Keratinocyte (primary cell): ENCODE measurements at regions not wholly inside any gene's neighbourhood (a gene's known extent, or its start where the extent isn't known, plus 50 kb on each side); places are given as distances from the start of the nearest gene placed in this dataset.
A peak's percentile ranks its signal among the peaks of the same experiment; 100 is the strongest.

Source experiments
- DNase-seq: peaks from one replicate; pipeline ENCODE4 v3.0.0-alpha.2; 2011; ENCODE audit warnings: low read depth, missing footprints, low spot score
- FAIRE-seq: peaks from 2 replicates; lab custom pipeline; 2011; peaks lifted over from hg19 to GRCh38; lab: Jason Lieb, UNC
- H2AFZ ChIP-seq: 2 replicates; pipeline ENCODE4 v1.6.0; 2012; ENCODE audit warnings: low read length, control low read depth, inconsistent platforms; ENCODE audit not compliant: control insufficient read depth
- H3K27ac ChIP-seq: 2 replicates; pipeline ENCODE4 v1.5.1; 2011; ENCODE audit warnings: low read length; ENCODE audit not compliant: control insufficient read depth, insufficient read depth
- H3K27me3 ChIP-seq: 3 replicates; pipeline ENCODE4 v1.6.0; 2011; ENCODE audit warnings: low read length; ENCODE audit not compliant: control insufficient read depth, insufficient read depth; ENCODE audit errors: extremely low read depth
- H3K36me3 ChIP-seq, 2 experiments: 2 replicates in 1 of 2; 3 replicates in 1 of 2; pipeline ENCODE4 v1.5.1; 2011; ENCODE audit warnings: low read length in 2 of 2, mild to moderate bottlenecking in 1 of 2; ENCODE audit not compliant: control insufficient read depth in 2 of 2, insufficient read depth in 2 of 2; ENCODE audit errors: extremely low read depth in 1 of 2
- H3K4me1 ChIP-seq: 3 replicates; pipeline ENCODE4 v1.5.1; 2011; ENCODE audit warnings: low read length; ENCODE audit not compliant: control insufficient read depth, insufficient read depth; ENCODE audit errors: extremely low read depth
- H3K4me2 ChIP-seq: 3 replicates; pipeline ENCODE4 v1.6.0; 2011; ENCODE audit warnings: low read depth, low read length; ENCODE audit not compliant: control insufficient read depth, insufficient read depth; ENCODE audit errors: extremely low read depth
- H3K4me3 ChIP-seq, 3 experiments: fragments of 200-600 bp in 1 of 3; sonication (generic) in 1 of 3; 2 replicates in 2 of 3; 3 replicates in 1 of 3; pipeline ENCODE4 v1.5.1; 2011 to 2016; ENCODE audit warnings: low read length in 3 of 3, mild to moderate bottlenecking in 3 of 3, control low read depth in 2 of 3, inconsistent platforms in 1 of 3, low read depth in 1 of 3, mixed read lengths in 1 of 3, mixed run types in 1 of 3, moderate library complexity in 1 of 3; ENCODE audit not compliant: control insufficient read depth in 2 of 3, insufficient read depth in 2 of 3; ENCODE audit errors: extremely low read depth in 1 of 3
- H3K79me2 ChIP-seq: 2 replicates; pipeline ENCODE4 v1.6.0; 2012; ENCODE audit warnings: low read length; ENCODE audit not compliant: control insufficient read depth, insufficient read depth
- H3K9ac ChIP-seq: 3 replicates; pipeline ENCODE4 v1.6.0; 2011; ENCODE audit warnings: low read length; ENCODE audit not compliant: control insufficient read depth, insufficient read depth; ENCODE audit errors: extremely low read depth
- H3K9me1 ChIP-seq: 3 replicates; pipeline ENCODE4 v1.6.0; 2011; ENCODE audit warnings: low read length; ENCODE audit not compliant: control insufficient read depth, insufficient read depth; ENCODE audit errors: extremely low read depth
- H3K9me3 ChIP-seq: 2 replicates; pipeline ENCODE4 v1.5.1; 2012; ENCODE audit warnings: low read depth, low read length; ENCODE audit not compliant: control insufficient read depth
- H4K20me1 ChIP-seq: 3 replicates; pipeline ENCODE4 v1.6.0; 2011; ENCODE audit warnings: low read length; ENCODE audit not compliant: control insufficient read depth, insufficient read depth; ENCODE audit errors: extremely low read depth
- CTCF ChIP-seq, 3 experiments: IDR thresholded peaks in 1 of 3; conservative IDR thresholded peaks in 1 of 3; optimal IDR thresholded peaks in 1 of 3; 2 replicates in 2 of 3; 3 replicates in 1 of 3; pipeline versions ENCODE3 to v1.5.1; 2011; ENCODE audit warnings: low read length in 3 of 3, mild to moderate bottlenecking in 3 of 3, moderate library complexity in 2 of 3, control low read depth in 1 of 3, inconsistent platforms in 1 of 3; ENCODE audit not compliant: insufficient read depth in 2 of 3; ENCODE audit errors: extremely low read depth in 1 of 3
- EZH2 ChIP-seq: IDR thresholded peaks from one replicate; pipeline ENCODE4 v1.6.1; 2012; ENCODE audit warnings: inconsistent platforms, mild to moderate bottlenecking, low read length, moderate library complexity
- dilution Hi-C: fragments of 300-500 bp; cut with MboI; formaldehyde crosslinking; loops from one replicate; pipeline ENCODE4 v1.7.0; 2020; ENCODE audit warnings: low sequenced_read_pairs; ENCODE audit not compliant: extremely low pct_ligation_motif_present

- DNase-seq: no peak
- no peaks in the 10 kb centered on the region for H3K9me3 ChIP-seq
- H3K9me1 ChIP-seq: no peaks in the 10 kb centered on the region
- TF ChIP-seq EZH2 (no peak), CTCF (optimal IDR thresholded peaks at IDR 0.05 in 1 of 3, IDR thresholded peaks at IDR 0.05 in 1 of 3, conservative IDR thresholded peaks at IDR 0.05 in 1 of 3; ENCODE audit: extremely low read depth in 1 of 3, insufficient read depth in 2 of 3, low read length in 3 of 3) (no peak)
- H3K36me3 ChIP-seq: no peaks in the 10 kb centered on the region
- H3K79me2 ChIP-seq: no peaks in the 10 kb centered on the region
- H3K9ac ChIP-seq: no peak overlapping the region
- no peak overlapping the region for H3K4me2 ChIP-seq
- H3K4me3 ChIP-seq: no peak overlapping the region
- no peaks in the 10 kb centered on the region for H4K20me1 ChIP-seq
- H2AFZ ChIP-seq: no peak overlapping the region
- dilution Hi-C loops: no loop called here
- H3K27ac ChIP-seq: no peak overlapping the region
- no peak for FAIRE-seq
- H3K27me3 ChIP-seq: no peaks in the 10 kb centered on the region
- no peaks in the 10 kb centered on the region for H3K4me1 ChIP-seq
Observed at GRCh38 chr14:87141801-87142200, 851.2 kb downstream of the GALC start.

GRCh38 chr14:87139299-87139698, 853.7 kb downstream of the GALC start:
- Histone ChIP-seq H3K27ac (no peak overlapping the region), H3K4me3 (no peak overlapping the region), H3K9me3 (no peaks in the 10 kb centered on the region), H2AFZ (peak overlapping the region; percentile 69), H3K79me2 (no peaks in the 10 kb centered on the region), H3K4me2 (no peak overlapping the region), H3K27me3 (no peaks in the 10 kb centered on the region), H3K4me1 (peaks cover 5% of the 10 kb centered on the region), H3K36me3 (no peaks in the 10 kb centered on the region), H3K9me1 (no peaks in the 10 kb centered on the region), H3K9ac (no peak overlapping the region), H4K20me1 (no peaks in the 10 kb centered on the region)
- DNase-seq: no peak
- no peak for FAIRE-seq
- dilution Hi-C loops: no loop called here
- TF ChIP-seq EZH2 (no peak), CTCF (optimal IDR thresholded peaks at IDR 0.05 in 1 of 3, IDR thresholded peaks at IDR 0.05 in 1 of 3, conservative IDR thresholded peaks at IDR 0.05 in 1 of 3; ENCODE audit: extremely low read depth in 1 of 3, insufficient read depth in 2 of 3, low read length in 3 of 3) (no peak)
